ENCODE measurements at regions not wholly inside any gene's neighbourhood (a gene's known extent, or its start where the extent isn't known, plus 50 kb on each side); places are given as distances from the start of the nearest gene placed in this dataset.

DNA sequence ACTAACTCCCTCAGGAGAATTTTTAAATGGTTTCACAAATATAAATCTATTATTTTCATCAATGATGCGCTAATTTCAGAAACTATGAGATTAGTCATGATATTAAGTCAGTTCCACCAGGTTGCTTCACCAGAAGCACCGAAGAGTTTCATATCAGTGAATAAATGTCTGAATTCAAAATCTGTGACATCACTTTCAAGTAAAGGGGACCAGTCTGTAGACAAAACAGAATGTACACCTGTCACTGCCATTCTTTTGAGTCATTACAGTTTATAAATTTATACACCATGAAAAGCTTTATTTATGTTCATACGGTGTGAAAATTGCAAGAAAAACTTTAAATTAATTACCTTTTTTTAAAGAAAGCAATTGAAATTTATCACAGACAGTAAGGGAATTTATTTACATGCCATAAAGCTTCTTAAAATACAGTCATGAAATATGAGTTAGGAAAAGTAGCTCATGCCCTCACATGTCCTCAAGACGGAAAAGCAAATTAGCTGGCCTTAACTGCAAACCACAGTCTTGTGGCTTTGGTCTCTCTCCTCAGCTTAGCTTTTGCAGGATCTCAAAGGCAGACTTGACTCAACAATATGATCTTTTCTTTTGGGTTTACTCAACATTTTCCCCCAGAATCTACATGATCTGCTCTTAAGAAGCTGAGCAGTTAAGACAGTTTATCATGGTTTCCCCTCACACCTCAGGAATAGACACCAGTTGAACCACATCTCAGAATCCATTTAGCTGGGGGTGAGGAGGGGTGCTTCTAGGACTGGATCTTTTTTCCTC is 177.7 kb upstream of the MCHR2 start:
- WGBS, result 66% methylated on average over 4 of the region's 4 CpGs

DNA sequence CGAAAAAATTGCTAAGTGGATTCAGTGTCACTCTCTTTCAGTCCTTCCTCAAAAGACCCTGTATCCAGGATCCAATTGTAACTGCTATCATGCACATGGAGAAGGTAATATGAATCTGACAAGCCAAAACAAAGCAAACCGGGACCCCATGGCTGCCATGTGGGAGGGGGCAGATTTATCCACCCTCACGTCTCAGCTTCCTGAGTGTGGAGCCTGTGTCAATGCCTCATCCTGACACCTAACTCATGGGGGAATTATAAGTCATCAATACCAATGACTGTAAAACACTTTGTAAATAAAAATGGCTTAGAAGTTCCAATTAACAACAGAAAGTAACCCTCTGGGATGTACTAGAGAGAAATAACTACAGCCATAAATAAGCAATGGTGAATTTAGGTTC is 174.1 kb upstream of the MCHR2 start:
- WGBS, result 31% methylated on average over 3 of the region's 3 CpGs
- Histone ChIP-seq H3K27me3 (replicated peaks; ENCODE audit: insufficient read depth) (no peaks in the 10 kb centered on the region), H3K27ac (no peak overlapping the region), H3K9me3 (no peaks in the 10 kb centered on the region), H3K4me1 (replicated peaks) (no peaks in the 10 kb centered on the region), H3K36me3 (no peaks in the 10 kb centered on the region), H3K4me3 (no peak overlapping the region)
- intact Hi-C loops (cut with DNase I), result no loop called here
- no peak for DNase-seq (ENCODE audit: low spot score)
- TF ChIP-seq POLR2AphosphoS5 (IDR thresholded peaks at IDR 0.05) (no peak), POLR2A (IDR thresholded peaks at IDR 0.05) (no peak)
- TF ChIP-seq, protein P1, sequence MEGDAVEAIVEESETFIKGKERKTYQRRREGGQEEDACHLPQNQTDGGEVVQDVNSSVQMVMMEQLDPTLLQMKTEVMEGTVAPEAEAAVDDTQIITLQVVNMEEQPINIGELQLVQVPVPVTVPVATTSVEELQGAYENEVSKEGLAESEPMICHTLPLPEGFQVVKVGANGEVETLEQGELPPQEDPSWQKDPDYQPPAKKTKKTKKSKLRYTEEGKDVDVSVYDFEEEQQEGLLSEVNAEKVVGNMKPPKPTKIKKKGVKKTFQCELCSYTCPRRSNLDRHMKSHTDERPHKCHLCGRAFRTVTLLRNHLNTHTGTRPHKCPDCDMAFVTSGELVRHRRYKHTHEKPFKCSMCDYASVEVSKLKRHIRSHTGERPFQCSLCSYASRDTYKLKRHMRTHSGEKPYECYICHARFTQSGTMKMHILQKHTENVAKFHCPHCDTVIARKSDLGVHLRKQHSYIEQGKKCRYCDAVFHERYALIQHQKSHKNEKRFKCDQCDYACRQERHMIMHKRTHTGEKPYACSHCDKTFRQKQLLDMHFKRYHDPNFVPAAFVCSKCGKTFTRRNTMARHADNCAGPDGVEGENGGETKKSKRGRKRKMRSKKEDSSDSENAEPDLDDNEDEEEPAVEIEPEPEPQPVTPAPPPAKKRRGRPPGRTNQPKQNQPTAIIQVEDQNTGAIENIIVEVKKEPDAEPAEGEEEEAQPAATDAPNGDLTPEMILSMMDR (IDR thresholded peaks at IDR 0.05), result no peak

More for the DNA sequence above, 177.7 kb upstream of the MCHR2 start:
- H3K27ac ChIP-seq, result no peak overlapping the region
- no peaks in the 10 kb centered on the region for H3K36me3 ChIP-seq
- H3K9me3 ChIP-seq, result no peaks in the 10 kb centered on the region
- intact Hi-C loops (cut with DNase I), result no loop called here
- no peak for DNase-seq (ENCODE audit: low spot score)
- no peaks in the 10 kb centered on the region for H3K4me1 ChIP-seq (replicated peaks)
- H3K4me3 ChIP-seq, result no peak overlapping the region
- no peak for TF ChIP-seq POLR2A (IDR thresholded peaks at IDR 0.05)
- no peak for TF ChIP-seq POLR2AphosphoS5 (IDR thresholded peaks at IDR 0.05)
- TF ChIP-seq, protein P1 (IDR thresholded peaks at IDR 0.05), result no peak
- no peaks in the 10 kb centered on the region for H3K27me3 ChIP-seq (replicated peaks; ENCODE audit: insufficient read depth)

DNA sequence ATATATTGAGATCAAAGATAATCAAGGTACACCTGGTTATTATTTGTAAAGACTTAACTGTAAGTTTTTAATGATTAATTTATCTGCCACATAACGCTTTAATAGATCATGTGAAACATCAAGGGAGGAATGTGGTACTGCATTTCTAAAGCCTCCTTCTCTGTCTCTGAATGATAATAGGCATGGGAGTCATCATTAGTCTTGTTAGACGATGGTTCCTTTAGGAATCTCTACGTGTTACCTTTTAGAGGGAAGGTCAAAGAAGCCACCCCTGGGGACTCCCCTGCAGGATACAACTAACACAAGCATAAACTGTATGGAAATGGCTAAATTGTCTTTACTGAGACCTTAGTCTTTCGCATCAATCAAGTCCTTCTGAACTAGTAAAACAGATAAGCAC is 173.6 kb upstream of the MCHR2 start:
- 22% methylated on average over 4 of the region's 4 CpGs for WGBS
- H3K4me3 ChIP-seq, result no peak overlapping the region
- no peak overlapping the region for H3K27ac ChIP-seq
- H3K4me1 ChIP-seq (replicated peaks), result no peaks in the 10 kb centered on the region
- intact Hi-C loops (cut with DNase I), result no loop called here
- no peak for TF ChIP-seq POLR2A (IDR thresholded peaks at IDR 0.05)
- TF ChIP-seq, protein P1 (IDR thresholded peaks at IDR 0.05), result no peak
- TF ChIP-seq POLR2AphosphoS5 (IDR thresholded peaks at IDR 0.05), result no peak
- H3K27me3 ChIP-seq (replicated peaks; ENCODE audit: insufficient read depth), result no peaks in the 10 kb centered on the region
- H3K9me3 ChIP-seq, result no peaks in the 10 kb centered on the region
- DNase-seq (ENCODE audit: low spot score), result no peak
- no peaks in the 10 kb centered on the region for H3K36me3 ChIP-seq

DNA sequence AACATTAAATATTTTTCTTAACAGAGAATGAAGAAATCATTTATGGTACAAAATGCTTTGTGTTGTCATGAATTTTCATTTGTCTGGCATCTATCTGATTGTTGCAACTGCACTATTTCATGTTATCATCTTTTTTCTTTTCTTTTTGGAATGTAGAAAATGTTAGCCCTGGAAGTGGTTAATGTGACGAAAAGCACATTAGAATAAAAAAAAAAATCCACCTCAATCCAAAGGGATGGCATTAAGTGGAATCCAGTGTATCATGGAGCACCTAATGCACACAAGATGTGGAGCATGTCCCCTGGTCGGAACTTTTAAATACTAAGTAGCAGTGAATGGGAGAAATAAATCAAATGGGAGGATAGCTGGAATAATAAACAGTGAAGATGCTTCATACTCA is 172.9 kb upstream of the MCHR2 start:
- DNase-seq (ENCODE audit: low spot score), result no peak
- Histone ChIP-seq H3K27ac (no peak overlapping the region), H3K9me3 (no peaks in the 10 kb centered on the region), H3K4me3 (no peak overlapping the region), H3K36me3 (no peaks in the 10 kb centered on the region), H3K4me1 (replicated peaks) (no peaks in the 10 kb centered on the region), H3K27me3 (replicated peaks; ENCODE audit: insufficient read depth) (no peaks in the 10 kb centered on the region)
- TF ChIP-seq POLR2AphosphoS5 (IDR thresholded peaks at IDR 0.05) (no peak), POLR2A (IDR thresholded peaks at IDR 0.05) (no peak)
- TF ChIP-seq, protein P1 (IDR thresholded peaks at IDR 0.05), result no peak
- WGBS, result 39% methylated on average over 2 of the region's 2 CpGs
- intact Hi-C loops (cut with DNase I), result no loop called here

DNA sequence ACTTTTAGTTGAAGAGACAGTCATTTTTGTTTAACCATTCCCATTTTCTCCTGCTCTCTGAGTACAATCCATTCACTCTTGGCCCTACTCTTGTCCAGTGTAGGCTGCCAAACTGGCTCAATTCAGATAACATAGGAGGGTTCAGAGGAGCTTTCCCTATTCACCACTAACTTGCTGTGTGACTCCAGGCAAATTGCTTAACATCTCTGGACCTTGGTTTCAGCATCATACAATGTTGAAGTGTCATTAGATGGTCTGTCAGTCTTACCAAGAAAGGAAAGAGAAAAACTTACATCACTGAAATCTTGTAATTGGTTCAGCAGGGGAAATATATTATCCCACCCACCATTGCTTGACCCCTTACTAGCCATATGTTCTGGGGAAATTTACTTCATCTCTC is 171.4 kb upstream of the MCHR2 start:
- no peaks in the 10 kb centered on the region for H3K36me3 ChIP-seq
- no peak for DNase-seq (ENCODE audit: low spot score)
- TF ChIP-seq, protein P1 (IDR thresholded peaks at IDR 0.05), result no peak
- TF ChIP-seq POLR2A (IDR thresholded peaks at IDR 0.05) (no peak), POLR2AphosphoS5 (IDR thresholded peaks at IDR 0.05) (no peak)

More for the DNA sequence above, 171.4 kb upstream of the MCHR2 start:
- no peaks in the 10 kb centered on the region for H3K27me3 ChIP-seq (replicated peaks; ENCODE audit: insufficient read depth)
- intact Hi-C loops (cut with DNase I), result no loop called here
- no peaks in the 10 kb centered on the region for H3K9me3 ChIP-seq
- no peaks in the 10 kb centered on the region for H3K4me1 ChIP-seq (replicated peaks)
- H3K27ac ChIP-seq, result no peak overlapping the region
- no peak overlapping the region for H3K4me3 ChIP-seq

All from prostate gland (tissue), 2 donors.